ENCODE measurements at regions not wholly inside any gene's neighbourhood (a gene's known extent, or its start where the extent isn't known, plus 50 kb on each side); places are given as distances from the start of the nearest gene placed in this dataset.
A peak's percentile ranks its signal among the peaks of the same experiment; 100 is the strongest.

GRCh38 chr3:8359133-8359532 is 142.5 kb upstream of the LMCD1 start:
- Histone ChIP-seq H3K27me3 (replicated peaks; ENCODE audit: insufficient read depth, low read depth, low read length, poor library complexity) (no peaks in the 10 kb centered on the region), H3K4me3 (ENCODE audit: low read depth, low read length, poor library complexity, severe bottlenecking) (no peak overlapping the region), H3K4me1 (ENCODE audit: insufficient read depth, low read length, poor library complexity, severe bottlenecking) (no peaks in the 10 kb centered on the region), H3K27ac (ENCODE audit: low read depth, low read length, poor library complexity, severe bottlenecking) (no peak overlapping the region), H3K36me3 (ENCODE audit: insufficient read depth, low read length, poor library complexity, severe bottlenecking) (no peaks in the 10 kb centered on the region), H3K9me3 (ENCODE audit: low read depth, low read length, poor library complexity, severe bottlenecking) (no peaks in the 10 kb centered on the region)
- ChIA-PET POLR2A (ENCODE audit: low non-redundant PET) (no interaction called here), CTCF (no interaction called here)
- no peak for TF ChIP-seq EZH2 (IDR thresholded peaks at IDR 0.05; ENCODE audit: borderline replicate concordance, low read depth, low read length, poor library complexity, severe bottlenecking)
- TF ChIP-seq CTCF (conservative IDR thresholded peaks at IDR 0.05; ENCODE audit: low read depth, low read length), result no peak
- BruUV-seq (replicated peaks), result no TSS peak
- intact Hi-C loops (cut with micrococcal nuclease; ENCODE audit: unreplicated experiment), result no loop called here
- no peak for DNase-seq (ENCODE audit: low spot score)

GRCh38 chr3:8363200-8363599 is 138.4 kb upstream of the LMCD1 start:
- ChIA-PET POLR2A (ENCODE audit: low non-redundant PET) (no interaction called here), CTCF (no interaction called here)
- Histone ChIP-seq H3K4me3 (ENCODE audit: low read depth, low read length, poor library complexity, severe bottlenecking) (no peak overlapping the region), H3K9me3 (ENCODE audit: low read depth, low read length, poor library complexity, severe bottlenecking) (no peaks in the 10 kb centered on the region), H3K36me3 (ENCODE audit: insufficient read depth, low read length, poor library complexity, severe bottlenecking) (no peaks in the 10 kb centered on the region), H3K27ac (ENCODE audit: low read depth, low read length, poor library complexity, severe bottlenecking) (no peak overlapping the region), H3K4me1 (ENCODE audit: insufficient read depth, low read length, poor library complexity, severe bottlenecking) (peaks cover 20% of the 10 kb centered on the region), H3K27me3 (replicated peaks; ENCODE audit: insufficient read depth, low read depth, low read length, poor library complexity) (no peaks in the 10 kb centered on the region)
- BruUV-seq (replicated peaks), result no TSS peak
- intact Hi-C loops (cut with micrococcal nuclease; ENCODE audit: unreplicated experiment), result no loop called here
- no peak for DNase-seq (ENCODE audit: low spot score)
- TF ChIP-seq CTCF (conservative IDR thresholded peaks at IDR 0.05; ENCODE audit: low read depth, low read length), result no peak

- DNase-seq (ENCODE audit: low spot score), result peak; percentile 37
- POLR2A ChIA-PET (ENCODE audit: low non-redundant PET), result no interaction called here
- BruUV-seq (replicated peaks), result no TSS peak
- intact Hi-C loops (cut with micrococcal nuclease; ENCODE audit: unreplicated experiment), result no loop called here
- TF ChIP-seq EZH2 (IDR thresholded peaks at IDR 0.05; ENCODE audit: borderline replicate concordance, low read depth, low read length, poor library complexity, severe bottlenecking), result no peak
- no peak for TF ChIP-seq CTCF (conservative IDR thresholded peaks at IDR 0.05; ENCODE audit: low read depth, low read length)
- Histone ChIP-seq H3K4me1 (ENCODE audit: insufficient read depth, low read length, poor library complexity, severe bottlenecking) (peaks cover 23% of the 10 kb centered on the region), H3K27me3 (replicated peaks; ENCODE audit: insufficient read depth, low read depth, low read length, poor library complexity) (no peaks in the 10 kb centered on the region), H3K4me3 (ENCODE audit: low read depth, low read length, poor library complexity, severe bottlenecking) (peak overlapping the region; percentile 16), H3K9me3 (ENCODE audit: low read depth, low read length, poor library complexity, severe bottlenecking) (no peaks in the 10 kb centered on the region), H3K27ac (ENCODE audit: low read depth, low read length, poor library complexity, severe bottlenecking) (peak overlapping the region; percentile 7), H3K36me3 (ENCODE audit: insufficient read depth, low read length, poor library complexity, severe bottlenecking) (no peaks in the 10 kb centered on the region)
- CTCF ChIA-PET, result no interaction called here
Measured at GRCh38 chr3:8365541-8365940, 136.1 kb upstream of the LMCD1 start.

All from A673 (cell line).